ENCODE measurements at regions not wholly inside any gene's neighbourhood (a gene's known extent, or its start where the extent isn't known, plus 50 kb on each side); places are given as distances from the start of the nearest gene placed in this dataset.

DNA sequence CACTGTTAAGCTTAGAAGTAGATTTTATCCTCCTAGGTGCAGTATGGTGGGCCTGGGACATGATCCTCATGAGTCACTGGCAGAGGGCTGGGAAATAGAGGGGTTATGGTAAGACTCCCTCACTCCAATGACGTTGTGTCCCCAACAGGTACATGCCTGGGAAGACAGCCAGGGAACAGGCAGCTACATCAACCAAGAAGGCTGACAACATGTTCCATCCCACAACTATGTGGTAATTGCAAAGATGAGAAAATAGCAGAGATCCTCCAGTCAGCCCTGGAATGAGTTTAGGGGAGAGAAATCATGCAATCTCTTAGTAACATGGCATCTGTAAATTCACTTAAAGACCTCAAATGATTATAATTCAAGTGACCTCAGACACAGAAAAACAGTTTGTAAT is 114.4 kb upstream of the LIFR start (continued):
- no peak for TF ChIP-seq ZNF318 (CRISPR knock-in tag; IDR thresholded peaks at IDR 0.05)
- TF ChIP-seq BCL3 (CRISPR knock-in tag; IDR thresholded peaks at IDR 0.05): no peak
- TF ChIP-seq, protein P1, sequence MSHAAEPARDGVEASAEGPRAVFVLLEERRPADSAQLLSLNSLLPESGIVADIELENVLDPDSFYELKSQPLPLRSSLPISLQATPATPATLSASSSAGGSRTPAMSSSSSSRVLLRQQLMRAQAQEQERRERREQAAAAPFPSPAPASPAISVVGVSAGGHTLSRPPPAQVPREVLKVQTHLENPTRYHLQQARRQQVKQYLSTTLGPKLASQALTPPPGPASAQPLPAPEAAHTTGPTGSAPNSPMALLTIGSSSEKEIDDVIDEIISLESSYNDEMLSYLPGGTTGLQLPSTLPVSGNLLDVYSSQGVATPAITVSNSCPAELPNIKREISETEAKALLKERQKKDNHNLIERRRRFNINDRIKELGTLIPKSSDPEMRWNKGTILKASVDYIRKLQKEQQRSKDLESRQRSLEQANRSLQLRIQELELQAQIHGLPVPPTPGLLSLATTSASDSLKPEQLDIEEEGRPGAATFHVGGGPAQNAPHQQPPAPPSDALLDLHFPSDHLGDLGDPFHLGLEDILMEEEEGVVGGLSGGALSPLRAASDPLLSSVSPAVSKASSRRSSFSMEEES (CRISPR knock-in tag; IDR thresholded peaks at IDR 0.05): no peak
- TF ChIP-seq DNMT1 (CRISPR knock-in tag; IDR thresholded peaks at IDR 0.05): no peak
- no peak for TF ChIP-seq ZBTB1 (CRISPR knock-in tag; IDR thresholded peaks at IDR 0.05; ENCODE audit: borderline replicate concordance)
